ENCODE measurements at regions not wholly inside any gene's neighbourhood (a gene's known extent, or its start where the extent isn't known, plus 50 kb on each side); places are given as distances from the start of the nearest gene placed in this dataset.

GRCh38 chr18:10274301-10274700 lies 180.1 kb upstream of the APCDD1 start:
- Mint-ChIP-seq H3K27ac (no peak overlapping the region), H3K27me3 (no peaks in the 10 kb centered on the region), H3K4me1 (no peaks in the 10 kb centered on the region), H3K4me3 (no peak overlapping the region), H3K9me3 (no peaks in the 10 kb centered on the region), H3K36me3 (ENCODE audit: low read depth) (no peaks in the 10 kb centered on the region)
- ChIA-PET CTCF (no interaction called here), POLR2A (no interaction called here)
- DNase-seq = no peak

- Mint-ChIP-seq H3K27ac (no peak overlapping the region), H3K36me3 (ENCODE audit: low read depth) (no peaks in the 10 kb centered on the region)
Measured at GRCh38 chr18:10275486-10275885, 178.9 kb upstream of the APCDD1 start.

GRCh38 chr18:10278265-10278664 lies 176.2 kb upstream of the APCDD1 start:
- no peak for DNase-seq
- Mint-ChIP-seq H3K36me3 (ENCODE audit: low read depth) (no peaks in the 10 kb centered on the region), H3K4me1 (no peaks in the 10 kb centered on the region), H3K27me3 (no peaks in the 10 kb centered on the region), H3K4me3 (no peak overlapping the region), H3K9me3 (no peaks in the 10 kb centered on the region), H3K27ac (no peak overlapping the region)
- CTCF ChIA-PET = no interaction called here
- POLR2A ChIA-PET = no interaction called here

More at GRCh38 chr18:10275486-10275885, 178.9 kb upstream of the APCDD1 start:
- Mint-ChIP-seq H3K4me1 (no peaks in the 10 kb centered on the region), H3K9me3 (no peaks in the 10 kb centered on the region), H3K27me3 (no peaks in the 10 kb centered on the region), H3K4me3 (no peak overlapping the region)
- DNase-seq = no peak
- POLR2A ChIA-PET = no interaction called here
- CTCF ChIA-PET = no interaction called here

- Mint-ChIP-seq H3K36me3 (ENCODE audit: low read depth) (no peaks in the 10 kb centered on the region), H3K4me3 (no peak overlapping the region), H3K27me3 (no peaks in the 10 kb centered on the region), H3K27ac (no peak overlapping the region), H3K9me3 (no peaks in the 10 kb centered on the region), H3K4me1 (no peaks in the 10 kb centered on the region)
- CTCF ChIA-PET = no interaction called here
- POLR2A ChIA-PET = no interaction called here
- no peak for DNase-seq
Measured at GRCh38 chr18:10279471-10279870, 175.0 kb upstream of the APCDD1 start.

- no peaks in the 10 kb centered on the region for H3K4me1 Mint-ChIP-seq
- no peaks in the 10 kb centered on the region for H3K9me3 Mint-ChIP-seq
- CTCF ChIA-PET = no interaction called here
- H3K27me3 Mint-ChIP-seq = no peaks in the 10 kb centered on the region
- POLR2A ChIA-PET = no interaction called here
- H3K36me3 Mint-ChIP-seq (ENCODE audit: low read depth) = no peaks in the 10 kb centered on the region
- H3K4me3 Mint-ChIP-seq = no peak overlapping the region
- H3K27ac Mint-ChIP-seq = no peak overlapping the region
- DNase-seq = no peak
Measured at GRCh38 chr18:10279905-10280644, 174.4 kb upstream of the APCDD1 start.

GRCh38 chr18:10284540-10285282 lies 169.7 kb upstream of the APCDD1 start:
- Mint-ChIP-seq H3K9me3 (peaks cover 2% of the 10 kb centered on the region), H3K4me3 (no peak overlapping the region), H3K27ac (no peak overlapping the region), H3K27me3 (no peaks in the 10 kb centered on the region), H3K4me1 (no peaks in the 10 kb centered on the region), H3K36me3 (ENCODE audit: low read depth) (no peaks in the 10 kb centered on the region)
- ChIA-PET CTCF (no interaction called here), POLR2A (no interaction called here)
- no peak for DNase-seq

- no peak overlapping the region for H3K4me3 Mint-ChIP-seq
Measured at GRCh38 chr18:10285283-10285640, 169.2 kb upstream of the APCDD1 start.

GRCh38 chr18:10286580-10287150 lies 167.8 kb upstream of the APCDD1 start:
- ChIA-PET CTCF (no interaction called here), POLR2A (no interaction called here)
- no peak overlapping the region for H3K27ac Mint-ChIP-seq
- DNase-seq = no peak
- H3K36me3 Mint-ChIP-seq (ENCODE audit: low read depth) = no peaks in the 10 kb centered on the region
- H3K4me3 Mint-ChIP-seq = no peak overlapping the region
- H3K27me3 Mint-ChIP-seq = no peaks in the 10 kb centered on the region
- peaks cover 2% of the 10 kb centered on the region for H3K9me3 Mint-ChIP-seq
- no peaks in the 10 kb centered on the region for H3K4me1 Mint-ChIP-seq

More at GRCh38 chr18:10285283-10285640, 169.2 kb upstream of the APCDD1 start:
- Mint-ChIP-seq H3K9me3 (peaks cover 2% of the 10 kb centered on the region), H3K36me3 (ENCODE audit: low read depth) (no peaks in the 10 kb centered on the region), H3K27me3 (no peaks in the 10 kb centered on the region), H3K27ac (no peak overlapping the region), H3K4me1 (no peaks in the 10 kb centered on the region)
- POLR2A ChIA-PET = no interaction called here
- DNase-seq = no peak
- CTCF ChIA-PET = no interaction called here

GRCh38 chr18:10289251-10289650 lies 165.2 kb upstream of the APCDD1 start:
- Mint-ChIP-seq H3K9me3 (peaks cover 2% of the 10 kb centered on the region), H3K4me1 (no peaks in the 10 kb centered on the region), H3K4me3 (no peak overlapping the region), H3K27me3 (no peaks in the 10 kb centered on the region), H3K27ac (no peak overlapping the region), H3K36me3 (ENCODE audit: low read depth) (no peaks in the 10 kb centered on the region)
- ChIA-PET CTCF (no interaction called here), POLR2A (no interaction called here)
- DNase-seq = no peak

GRCh38 chr18:10289951-10290637 lies 164.3 kb upstream of the APCDD1 start:
- ChIA-PET CTCF (no interaction called here), POLR2A (no interaction called here)
- no peak for DNase-seq
- Mint-ChIP-seq H3K4me1 (no peaks in the 10 kb centered on the region), H3K36me3 (ENCODE audit: low read depth) (no peaks in the 10 kb centered on the region), H3K27me3 (no peaks in the 10 kb centered on the region), H3K27ac (no peak overlapping the region), H3K4me3 (no peak overlapping the region), H3K9me3 (peaks cover 2% of the 10 kb centered on the region)

GRCh38 chr18:10290638-10291235 lies 163.7 kb upstream of the APCDD1 start:
- Mint-ChIP-seq H3K4me1 (no peaks in the 10 kb centered on the region), H3K9me3 (peaks cover 2% of the 10 kb centered on the region), H3K4me3 (no peak overlapping the region), H3K27me3 (no peaks in the 10 kb centered on the region), H3K36me3 (ENCODE audit: low read depth) (no peaks in the 10 kb centered on the region), H3K27ac (no peak overlapping the region)
- POLR2A ChIA-PET = no interaction called here
- DNase-seq = no peak
- CTCF ChIA-PET = no interaction called here

GRCh38 chr18:10291568-10291981 lies 162.9 kb upstream of the APCDD1 start:
- POLR2A ChIA-PET = no interaction called here
- Mint-ChIP-seq H3K27ac (no peak overlapping the region), H3K4me1 (no peaks in the 10 kb centered on the region), H3K36me3 (ENCODE audit: low read depth) (no peaks in the 10 kb centered on the region), H3K27me3 (no peaks in the 10 kb centered on the region), H3K9me3 (peaks cover 2% of the 10 kb centered on the region), H3K4me3 (no peak overlapping the region)
- no peak for DNase-seq
- CTCF ChIA-PET = no interaction called here

GRCh38 chr18:10293966-10294365 lies 160.5 kb upstream of the APCDD1 start:
- Mint-ChIP-seq H3K27ac (no peak overlapping the region), H3K36me3 (ENCODE audit: low read depth) (no peaks in the 10 kb centered on the region), H3K27me3 (peaks cover 1% of the 10 kb centered on the region), H3K4me3 (no peak overlapping the region), H3K9me3 (no peaks in the 10 kb centered on the region), H3K4me1 (no peaks in the 10 kb centered on the region)
- DNase-seq = no peak
- ChIA-PET POLR2A (no interaction called here), CTCF (no interaction called here)
